ENCODE measurements at regions not wholly inside any gene's neighbourhood (a gene's known extent, or its start where the extent isn't known, plus 50 kb on each side); places are given as distances from the start of the nearest gene placed in this dataset.

DNA sequence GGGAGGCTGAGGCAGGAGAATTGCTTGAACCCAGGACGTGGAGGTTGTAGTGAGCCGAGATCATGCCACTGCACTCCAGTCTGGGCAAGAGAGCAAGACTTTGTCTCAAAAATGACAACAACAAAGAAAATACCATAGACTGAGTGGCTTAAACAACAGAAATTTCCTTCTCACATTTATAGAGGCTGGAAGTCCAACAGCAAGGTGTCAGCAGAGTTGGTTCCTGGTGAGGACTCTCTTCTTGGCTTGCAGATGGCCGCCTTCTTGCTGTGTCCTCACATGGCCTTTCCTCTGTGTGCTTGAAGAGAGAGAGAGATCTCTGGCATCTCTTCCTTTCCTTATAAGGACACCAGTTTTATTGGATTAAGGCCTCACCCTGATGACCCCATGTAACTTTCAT is 56.1 kb upstream of the ADGRE5 start:
- Histone ChIP-seq H3K27ac (ENCODE audit: low read depth in 1 of 2, low read length in 2 of 2) (no peak overlapping the region), H3K27me3 (ENCODE audit: control insufficient read depth in 4 of 4, insufficient read depth in 4 of 4, low read length in 3 of 4) (no peaks in the 10 kb centered on the region), H3K9me3 (ENCODE audit: control insufficient read depth in 4 of 4, low read length in 3 of 4) (peaks cover 0 to 7% (median 3%) of the 10 kb centered on the region in 4 donors), H3K36me3 (ENCODE audit: control insufficient read depth in 4 of 4, insufficient read depth in 3 of 4, low read depth in 1 of 4, low read length in 3 of 4) (no peaks in the 10 kb centered on the region), H3K9ac (ENCODE audit: low read depth in 1 of 2, low read length in 2 of 2) (no peak overlapping the region), H3K4me1 (ENCODE audit: control insufficient read depth in 4 of 4, insufficient read depth in 4 of 4, low read length in 3 of 4) (no peaks in the 10 kb centered on the region), H3K4me3 (ENCODE audit: low read depth in 1 of 3, low read length in 3 of 3) (no peak overlapping the region)
- 92% methylated on average over 3 of the region's 3 CpGs for WGBS
- TF ChIP-seq YY1 (IDR thresholded peaks at IDR 0.05) (no peak), EGR1 (IDR thresholded peaks at IDR 0.05; ENCODE audit: low read depth in 2 of 2) (no peak), RXRA (IDR thresholded peaks at IDR 0.05) (no peak), HNF4G (IDR thresholded peaks at IDR 0.05) (no peak), NR2F2 (IDR thresholded peaks at IDR 0.05) (no peak), JUND (IDR thresholded peaks at IDR 0.05) (no peak), RAD21 (IDR thresholded peaks at IDR 0.05) (no peak)
- TF ChIP-seq, protein P1, sequence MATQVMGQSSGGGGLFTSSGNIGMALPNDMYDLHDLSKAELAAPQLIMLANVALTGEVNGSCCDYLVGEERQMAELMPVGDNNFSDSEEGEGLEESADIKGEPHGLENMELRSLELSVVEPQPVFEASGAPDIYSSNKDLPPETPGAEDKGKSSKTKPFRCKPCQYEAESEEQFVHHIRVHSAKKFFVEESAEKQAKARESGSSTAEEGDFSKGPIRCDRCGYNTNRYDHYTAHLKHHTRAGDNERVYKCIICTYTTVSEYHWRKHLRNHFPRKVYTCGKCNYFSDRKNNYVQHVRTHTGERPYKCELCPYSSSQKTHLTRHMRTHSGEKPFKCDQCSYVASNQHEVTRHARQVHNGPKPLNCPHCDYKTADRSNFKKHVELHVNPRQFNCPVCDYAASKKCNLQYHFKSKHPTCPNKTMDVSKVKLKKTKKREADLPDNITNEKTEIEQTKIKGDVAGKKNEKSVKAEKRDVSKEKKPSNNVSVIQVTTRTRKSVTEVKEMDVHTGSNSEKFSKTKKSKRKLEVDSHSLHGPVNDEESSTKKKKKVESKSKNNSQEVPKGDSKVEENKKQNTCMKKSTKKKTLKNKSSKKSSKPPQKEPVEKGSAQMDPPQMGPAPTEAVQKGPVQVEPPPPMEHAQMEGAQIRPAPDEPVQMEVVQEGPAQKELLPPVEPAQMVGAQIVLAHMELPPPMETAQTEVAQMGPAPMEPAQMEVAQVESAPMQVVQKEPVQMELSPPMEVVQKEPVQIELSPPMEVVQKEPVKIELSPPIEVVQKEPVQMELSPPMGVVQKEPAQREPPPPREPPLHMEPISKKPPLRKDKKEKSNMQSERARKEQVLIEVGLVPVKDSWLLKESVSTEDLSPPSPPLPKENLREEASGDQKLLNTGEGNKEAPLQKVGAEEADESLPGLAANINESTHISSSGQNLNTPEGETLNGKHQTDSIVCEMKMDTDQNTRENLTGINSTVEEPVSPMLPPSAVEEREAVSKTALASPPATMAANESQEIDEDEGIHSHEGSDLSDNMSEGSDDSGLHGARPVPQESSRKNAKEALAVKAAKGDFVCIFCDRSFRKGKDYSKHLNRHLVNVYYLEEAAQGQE (IDR thresholded peaks at IDR 0.05): no peak
- no peak for DNase-seq (ENCODE audit: low spot score)

DNA sequence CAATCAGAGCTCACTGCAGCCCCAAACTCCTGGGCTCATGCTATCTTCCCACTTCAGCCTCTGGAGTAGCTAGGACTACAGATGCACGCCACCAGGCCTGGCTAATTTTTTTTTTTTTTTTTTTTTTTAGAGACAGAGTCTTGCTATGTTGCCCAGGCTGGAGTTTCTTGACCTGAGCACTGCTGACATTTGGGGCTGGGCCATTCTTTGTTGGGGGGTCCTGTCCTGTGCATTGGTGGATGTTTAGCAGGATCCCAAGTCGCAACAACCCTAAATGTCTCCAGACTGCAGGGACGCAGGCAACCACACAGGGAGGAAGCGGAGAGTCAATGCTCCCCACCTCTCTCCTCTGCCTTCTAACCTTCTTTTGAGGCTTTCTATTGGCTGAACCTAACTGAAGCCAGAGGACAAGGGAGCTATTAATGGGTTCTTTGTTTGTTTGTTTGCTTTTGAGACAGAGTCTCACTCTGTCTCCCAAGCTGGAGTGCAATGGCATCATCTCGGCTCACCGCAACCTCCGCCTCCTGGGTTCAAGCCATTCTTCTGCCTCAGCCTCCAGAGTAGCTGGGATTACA is 58.3 kb upstream of the ADGRE5 start:
- Histone ChIP-seq H3K4me1 (ENCODE audit: control insufficient read depth in 4 of 4, insufficient read depth in 4 of 4, low read length in 3 of 4) (no peaks in the 10 kb centered on the region), H3K27ac (ENCODE audit: low read depth in 1 of 2, low read length in 2 of 2) (no peak overlapping the region), H3K36me3 (ENCODE audit: control insufficient read depth in 4 of 4, insufficient read depth in 3 of 4, low read depth in 1 of 4, low read length in 3 of 4) (no peaks in the 10 kb centered on the region), H3K9me3 (ENCODE audit: control insufficient read depth in 4 of 4, low read length in 3 of 4) (peaks cover 0 to 10% (median 3%) of the 10 kb centered on the region in 4 donors), H3K9ac (ENCODE audit: low read depth in 1 of 2, low read length in 2 of 2) (no peak overlapping the region), H3K27me3 (ENCODE audit: control insufficient read depth in 4 of 4, insufficient read depth in 4 of 4, low read length in 3 of 4) (no peaks in the 10 kb centered on the region), H3K4me3 (ENCODE audit: low read depth in 1 of 3, low read length in 3 of 3) (no peak overlapping the region)
- no peak for DNase-seq (ENCODE audit: low spot score)
- 80% methylated on average over 7 of the region's 7 CpGs for WGBS
- no peak for TF ChIP-seq MAX (IDR thresholded peaks at IDR 0.05)
- no peak for TF ChIP-seq FOXA1 (IDR thresholded peaks at IDR 0.05)
- TF ChIP-seq EGR1 (IDR thresholded peaks at IDR 0.05; ENCODE audit: low read depth in 2 of 2): no peak
- TF ChIP-seq HNF4G (IDR thresholded peaks at IDR 0.05): no peak
- TF ChIP-seq TAF1 (conservative IDR thresholded peaks at IDR 0.05): no peak
- TF ChIP-seq YY1 (IDR thresholded peaks at IDR 0.05): no peak
- TF ChIP-seq RAD21 (IDR thresholded peaks at IDR 0.05): no peak
- TF ChIP-seq FOXA2 (IDR thresholded peaks at IDR 0.05): no peak
- TF ChIP-seq RXRA (IDR thresholded peaks at IDR 0.05): no peak
- no peak for TF ChIP-seq JUND (IDR thresholded peaks at IDR 0.05)
- TF ChIP-seq, protein P1 (IDR thresholded peaks at IDR 0.05): no peak
- TF ChIP-seq SP1 (IDR thresholded peaks at IDR 0.05): no peak
- no peak for TF ChIP-seq HNF4A (conservative IDR thresholded peaks at IDR 0.05)
- TF ChIP-seq, protein P2, sequence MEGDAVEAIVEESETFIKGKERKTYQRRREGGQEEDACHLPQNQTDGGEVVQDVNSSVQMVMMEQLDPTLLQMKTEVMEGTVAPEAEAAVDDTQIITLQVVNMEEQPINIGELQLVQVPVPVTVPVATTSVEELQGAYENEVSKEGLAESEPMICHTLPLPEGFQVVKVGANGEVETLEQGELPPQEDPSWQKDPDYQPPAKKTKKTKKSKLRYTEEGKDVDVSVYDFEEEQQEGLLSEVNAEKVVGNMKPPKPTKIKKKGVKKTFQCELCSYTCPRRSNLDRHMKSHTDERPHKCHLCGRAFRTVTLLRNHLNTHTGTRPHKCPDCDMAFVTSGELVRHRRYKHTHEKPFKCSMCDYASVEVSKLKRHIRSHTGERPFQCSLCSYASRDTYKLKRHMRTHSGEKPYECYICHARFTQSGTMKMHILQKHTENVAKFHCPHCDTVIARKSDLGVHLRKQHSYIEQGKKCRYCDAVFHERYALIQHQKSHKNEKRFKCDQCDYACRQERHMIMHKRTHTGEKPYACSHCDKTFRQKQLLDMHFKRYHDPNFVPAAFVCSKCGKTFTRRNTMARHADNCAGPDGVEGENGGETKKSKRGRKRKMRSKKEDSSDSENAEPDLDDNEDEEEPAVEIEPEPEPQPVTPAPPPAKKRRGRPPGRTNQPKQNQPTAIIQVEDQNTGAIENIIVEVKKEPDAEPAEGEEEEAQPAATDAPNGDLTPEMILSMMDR (IDR thresholded peaks at IDR 0.05; ENCODE audit: low read depth, low read length, missing input control): no peak
- TF ChIP-seq, protein P3, sequence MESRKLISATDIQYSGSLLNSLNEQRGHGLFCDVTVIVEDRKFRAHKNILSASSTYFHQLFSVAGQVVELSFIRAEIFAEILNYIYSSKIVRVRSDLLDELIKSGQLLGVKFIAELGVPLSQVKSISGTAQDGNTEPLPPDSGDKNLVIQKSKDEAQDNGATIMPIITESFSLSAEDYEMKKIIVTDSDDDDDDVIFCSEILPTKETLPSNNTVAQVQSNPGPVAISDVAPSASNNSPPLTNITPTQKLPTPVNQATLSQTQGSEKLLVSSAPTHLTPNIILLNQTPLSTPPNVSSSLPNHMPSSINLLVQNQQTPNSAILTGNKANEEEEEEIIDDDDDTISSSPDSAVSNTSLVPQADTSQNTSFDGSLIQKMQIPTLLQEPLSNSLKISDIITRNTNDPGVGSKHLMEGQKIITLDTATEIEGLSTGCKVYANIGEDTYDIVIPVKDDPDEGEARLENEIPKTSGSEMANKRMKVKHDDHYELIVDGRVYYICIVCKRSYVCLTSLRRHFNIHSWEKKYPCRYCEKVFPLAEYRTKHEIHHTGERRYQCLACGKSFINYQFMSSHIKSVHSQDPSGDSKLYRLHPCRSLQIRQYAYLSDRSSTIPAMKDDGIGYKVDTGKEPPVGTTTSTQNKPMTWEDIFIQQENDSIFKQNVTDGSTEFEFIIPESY (IDR thresholded peaks at IDR 0.05): no peak
- no peak for TF ChIP-seq NR2F2 (IDR thresholded peaks at IDR 0.05)

All from liver (tissue), 8 donors.